D721Med (cell line): ENCODE measurements at regions not wholly inside any gene's neighbourhood (a gene's known extent, or its start where the extent isn't known, plus 50 kb on each side); places are given as distances from the start of the nearest gene placed in this dataset.

ENCODE experiments used
- DNase-seq: peaks from one replicate; pipeline ENCODE4 v3.0.0; 2011; ENCODE audit warnings: low spot score; ENCODE audit not compliant: insufficient read length
- FAIRE-seq: peaks from 2 replicates; lab custom pipeline; 2011; peaks lifted over from hg19 to GRCh38; lab: Jason Lieb, UNC
- CTCF ChIP-seq: IDR thresholded peaks from 2 replicates; pipeline ENCODE4 v1.5.1; 2012; ENCODE audit warnings: mild to moderate bottlenecking, control low read depth; ENCODE audit not compliant: insufficient read depth; ENCODE audit errors: missing control alignments

GRCh38 chr5:155595791-155596190, 582.2 kb downstream of the KIF4B start:
- no peak for FAIRE-seq
- no peak for TF ChIP-seq CTCF
- no peak for DNase-seq

- no peak for TF ChIP-seq CTCF
- peak; percentile 69 for FAIRE-seq
These were observed 585.0 kb downstream of the KIF4B start for GRCh38 chr5:155598552-155598951.

GRCh38 chr5:155605920-155606319, 592.4 kb downstream of the KIF4B start:
- DNase-seq, result no peak
- TF ChIP-seq CTCF, result no peak
- no peak for FAIRE-seq

More at GRCh38 chr5:155598552-155598951, 585.0 kb downstream of the KIF4B start:
- no peak for DNase-seq

GRCh38 chr5:155616779-155617392, 603.3 kb downstream of the KIF4B start:
- DNase-seq (peak; percentile 29), FAIRE-seq (no peak)
- TF ChIP-seq CTCF, result peak; percentile 59

GRCh38 chr5:155619688-155620087, 606.1 kb downstream of the KIF4B start:
- FAIRE-seq (no peak), DNase-seq (no peak)
- TF ChIP-seq CTCF, result no peak

GRCh38 chr5:155620821-155621410, 607.4 kb downstream of the KIF4B start:
- DNase-seq (no peak), FAIRE-seq (no peak)
- no peak for TF ChIP-seq CTCF

GRCh38 chr5:155624597-155625241, 611.2 kb downstream of the KIF4B start:
- DNase-seq, result no peak
- no peak for TF ChIP-seq CTCF
- no peak for FAIRE-seq
